K562 (cell line): ENCODE measurements at regions not wholly inside any gene's neighbourhood (a gene's known extent, or its start where the extent isn't known, plus 50 kb on each side); places are given as distances from the start of the nearest gene placed in this dataset.

ENCODE experiments used
- ATF7 ChIP-seq: fragments of 450-650 bp; IDR thresholded peaks from 2 replicates; pipeline ENCODE4 v1.7.1; 2014; ENCODE audit warnings: mild to moderate bottlenecking, moderate library complexity
- BCLAF1 ChIP-seq, 2 experiments: fragments of 450-650 bp in 1 of 2; IDR thresholded peaks; 2 replicates each; pipeline ENCODE4 v1.6.1; 2011 to 2017; ENCODE audit warnings: low read depth in 2 of 2, antibody characterized with exemption in 1 of 2, borderline replicate concordance in 1 of 2, low read length in 1 of 2, mild to moderate bottlenecking in 1 of 2, mixed read lengths in 1 of 2; ENCODE audit not compliant: control insufficient read depth in 1 of 2
- KHSRP ChIP-seq: fragments of 450-650 bp; IDR thresholded peaks from 2 replicates; pipeline ENCODE4 v1.6.1; 2017
- MGA ChIP-seq: fragments of 450-650 bp; IDR thresholded peaks from 2 replicates; pipeline ENCODE4 v1.6.1; 2016; ENCODE audit warnings: mild to moderate bottlenecking, moderate library complexity
- NFRKB ChIP-seq: fragments of 450-650 bp; IDR thresholded peaks from 2 replicates; pipeline ENCODE4 v1.6.1; 2016; ENCODE audit warnings: low read depth
- POLR2AphosphoS5 ChIP-seq: IDR thresholded peaks from 2 replicates; pipeline ENCODE4 v1.6.1; 2011; ENCODE audit warnings: mild to moderate bottlenecking, low read depth, low read length, moderate library complexity; ENCODE audit not compliant: control insufficient read depth, insufficient read depth
- UBTF ChIP-seq, 2 experiments: IDR thresholded peaks; 2 replicates each; pipeline ENCODE4 v1.6.1; 2012; ENCODE audit warnings: improper control_type of control experiment in 2 of 2, low read depth in 2 of 2, low read length in 2 of 2, borderline replicate concordance in 1 of 2
- ZNF280B ChIP-seq: fragments of 250-450 bp; sonication (Bioruptor Pico); IDR thresholded peaks from 2 replicates; pipeline ENCODE4 v1.5.1; 2021; ENCODE audit warnings: mild to moderate bottlenecking
- ZSCAN32 ChIP-seq: fragments of 450-650 bp; formaldehyde crosslinking; IDR thresholded peaks from 2 replicates; pipeline ENCODE4 v1.4.0; 2020; ENCODE audit warnings: mild to moderate bottlenecking, moderate library complexity

- TF ChIP-seq ZNF280B (CRISPR knock-in tag) (no peak), UBTF (IDR thresholded peaks at IDR 0.05; ENCODE audit: borderline replicate concordance in 1 of 2, low read depth in 2 of 2, low read length in 2 of 2) (no peak), ATF7 (no peak), NFRKB (no peak), ZSCAN32 (no peak), KHSRP (no peak), BCLAF1 (IDR thresholded peaks at IDR 0.05; ENCODE audit: borderline replicate concordance in 1 of 2, control insufficient read depth in 1 of 2, low read depth in 2 of 2, low read length in 1 of 2) (no peak), POLR2AphosphoS5 (no peak), MGA (no peak)
Measured at GRCh38 chr4:81844717-81845116, 373.0 kb upstream of the RASGEF1B start (continued).
